Astrocyte of the spinal cord (primary cell): ENCODE measurements at regions not wholly inside any gene's neighbourhood (a gene's known extent, or its start where the extent isn't known, plus 50 kb on each side); places are given as distances from the start of the nearest gene placed in this dataset.

Source experiments
- DNase-seq: peaks from one replicate; pipeline ENCODE4 v3.0.0; 2011; ENCODE audit warnings: low read depth, low spot score
- H3K4me3 ChIP-seq: 2 replicates; pipeline ENCODE4 v1.5.1; 2011; ENCODE audit warnings: low read depth, mild to moderate bottlenecking, low read length, moderate library complexity
- in situ Hi-C: cut with HindIII; loops from 2 replicates; pipeline ENCODE4 v1.10.0; 2017; ENCODE audit warnings: low sequenced_read_pairs
- TF ChIP-seq, protein P1 (sequence below): IDR thresholded peaks from 2 replicates; pipeline ENCODE4 v1.5.1; 2012; ENCODE audit warnings: low read depth, mild to moderate bottlenecking, low read length, inconsistent platforms

DNA sequence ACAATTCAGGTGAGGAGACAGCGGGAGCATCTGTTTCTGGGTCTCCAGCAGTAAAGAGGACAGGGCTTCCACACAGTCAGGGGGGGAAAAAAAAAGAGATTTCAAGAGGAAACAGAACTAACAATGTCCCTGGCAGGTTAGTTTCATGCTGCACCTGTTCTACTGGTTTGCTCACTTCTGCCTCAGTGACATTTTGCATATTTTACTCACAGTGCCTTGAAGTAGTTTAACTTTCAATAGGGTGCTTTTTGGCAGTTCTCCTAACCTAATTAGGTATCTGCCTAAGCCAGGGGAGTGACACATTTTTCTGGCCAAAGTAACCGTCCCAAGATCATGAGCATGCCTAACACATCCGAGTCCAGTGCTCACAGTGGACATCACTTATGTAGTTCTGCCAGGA, 109.0 kb upstream of the ALK start:
- in situ Hi-C loops, result no loop called here
- TF ChIP-seq, protein P1, sequence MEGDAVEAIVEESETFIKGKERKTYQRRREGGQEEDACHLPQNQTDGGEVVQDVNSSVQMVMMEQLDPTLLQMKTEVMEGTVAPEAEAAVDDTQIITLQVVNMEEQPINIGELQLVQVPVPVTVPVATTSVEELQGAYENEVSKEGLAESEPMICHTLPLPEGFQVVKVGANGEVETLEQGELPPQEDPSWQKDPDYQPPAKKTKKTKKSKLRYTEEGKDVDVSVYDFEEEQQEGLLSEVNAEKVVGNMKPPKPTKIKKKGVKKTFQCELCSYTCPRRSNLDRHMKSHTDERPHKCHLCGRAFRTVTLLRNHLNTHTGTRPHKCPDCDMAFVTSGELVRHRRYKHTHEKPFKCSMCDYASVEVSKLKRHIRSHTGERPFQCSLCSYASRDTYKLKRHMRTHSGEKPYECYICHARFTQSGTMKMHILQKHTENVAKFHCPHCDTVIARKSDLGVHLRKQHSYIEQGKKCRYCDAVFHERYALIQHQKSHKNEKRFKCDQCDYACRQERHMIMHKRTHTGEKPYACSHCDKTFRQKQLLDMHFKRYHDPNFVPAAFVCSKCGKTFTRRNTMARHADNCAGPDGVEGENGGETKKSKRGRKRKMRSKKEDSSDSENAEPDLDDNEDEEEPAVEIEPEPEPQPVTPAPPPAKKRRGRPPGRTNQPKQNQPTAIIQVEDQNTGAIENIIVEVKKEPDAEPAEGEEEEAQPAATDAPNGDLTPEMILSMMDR, result no peak
- H3K4me3 ChIP-seq, result no peak overlapping the region
- DNase-seq, result no peak

DNA sequence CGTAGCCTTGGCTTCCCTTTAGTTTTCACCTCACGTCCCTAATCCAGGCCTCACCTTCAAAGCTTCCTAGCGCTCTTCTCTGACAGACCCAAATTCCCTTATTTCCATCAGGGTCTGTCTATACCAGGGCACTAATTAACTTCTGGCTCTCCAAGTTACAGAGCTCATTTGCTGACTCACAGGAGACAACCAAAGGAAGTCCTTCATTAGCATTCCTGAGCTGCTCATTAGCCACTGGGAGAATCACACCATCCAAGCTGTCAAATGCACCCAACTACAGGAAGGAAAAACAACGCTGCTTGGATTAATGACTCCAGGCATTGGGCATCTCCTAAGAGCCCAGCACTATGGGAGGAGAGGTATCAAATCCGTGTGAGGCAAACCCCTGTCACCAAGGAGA, 109.8 kb upstream of the ALK start:
- DNase-seq, result no peak
- TF ChIP-seq, protein P1, result no peak
- H3K4me3 ChIP-seq, result no peak overlapping the region
- in situ Hi-C loops, result no loop called here

DNA sequence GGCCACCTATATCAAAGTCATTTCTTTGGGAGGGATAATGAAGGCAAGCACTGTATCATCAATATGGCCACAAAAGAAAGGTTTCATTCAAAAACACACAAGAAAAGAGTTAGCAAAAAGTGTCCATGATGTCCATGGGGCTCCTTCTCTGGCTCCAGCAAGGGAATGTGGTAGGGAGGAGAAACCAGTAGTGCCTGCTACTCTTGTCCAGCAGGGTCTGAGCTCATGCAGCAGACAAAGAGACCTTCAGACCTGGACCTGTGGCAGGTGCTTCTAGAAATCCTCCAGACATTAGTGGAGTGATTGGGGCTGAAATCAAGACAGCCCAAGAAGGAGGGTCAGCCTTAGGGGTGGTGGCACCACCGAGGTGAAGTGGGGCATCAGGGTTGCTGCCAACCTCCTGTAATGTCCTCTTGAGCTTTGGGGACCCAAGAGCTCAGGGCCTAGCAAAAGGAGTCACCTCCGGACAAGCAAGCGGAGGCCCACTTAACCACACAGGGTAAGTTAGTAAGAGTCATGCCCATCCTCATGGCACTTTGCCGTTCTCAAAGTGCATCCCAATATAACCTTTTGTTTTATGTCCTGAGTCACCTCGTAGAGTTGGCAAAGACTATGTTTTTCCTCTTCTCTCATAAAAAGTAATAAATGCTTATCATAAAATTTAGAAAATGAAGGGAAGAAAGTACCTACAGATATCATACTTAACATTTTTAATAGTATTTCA, 112.6 kb upstream of the YPEL5 start:
- no peak for DNase-seq
- in situ Hi-C loops, result no loop called here
- no peak overlapping the region for H3K4me3 ChIP-seq
- TF ChIP-seq, protein P1, result no peak

DNA sequence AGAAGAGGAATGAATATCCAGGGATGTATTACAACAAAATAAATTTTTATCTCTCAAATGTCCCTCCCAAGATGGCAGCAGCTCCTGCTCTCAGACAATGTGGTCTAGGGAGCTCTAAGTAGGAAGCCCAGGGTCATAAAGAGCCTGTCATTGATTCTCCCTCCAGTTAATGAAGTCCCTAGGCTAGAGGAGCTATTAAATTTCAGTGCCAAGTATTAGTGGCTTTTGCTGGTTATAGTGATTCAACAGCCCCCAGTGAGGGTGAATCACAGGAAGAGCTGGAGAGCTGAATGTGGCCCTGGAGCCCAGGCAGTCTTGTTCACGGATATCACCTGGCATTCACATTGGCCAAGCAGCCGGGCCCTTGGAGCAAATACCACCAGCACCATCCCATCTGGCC, 109.8 kb upstream of the YPEL5 start:
- no peak overlapping the region for H3K4me3 ChIP-seq
- TF ChIP-seq, protein P1, result no peak
- in situ Hi-C loops, result no loop called here
- DNase-seq, result no peak

DNA sequence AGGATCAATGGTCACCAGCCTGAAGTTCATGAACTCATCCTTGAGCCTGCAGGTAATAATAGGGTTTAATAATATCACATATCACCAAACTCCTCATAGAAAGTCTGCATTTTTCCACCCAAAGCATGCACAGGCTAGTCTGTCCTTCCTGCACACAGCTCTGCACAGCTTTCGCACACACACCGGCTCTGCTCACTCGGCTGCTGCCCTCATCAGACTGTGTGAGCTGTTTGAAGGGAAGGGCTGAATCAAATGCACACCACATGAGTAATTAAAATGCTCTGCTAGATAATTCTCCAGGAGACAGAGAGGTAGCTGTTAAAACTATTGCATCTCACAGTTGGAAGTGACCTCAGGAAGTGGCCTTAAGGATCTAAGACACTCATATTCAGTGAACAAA, 108.4 kb upstream of the YPEL5 start:
- H3K4me3 ChIP-seq, result no peak overlapping the region
- in situ Hi-C loops, result no loop called here
- no peak for DNase-seq
- TF ChIP-seq, protein P1, result no peak

DNA sequence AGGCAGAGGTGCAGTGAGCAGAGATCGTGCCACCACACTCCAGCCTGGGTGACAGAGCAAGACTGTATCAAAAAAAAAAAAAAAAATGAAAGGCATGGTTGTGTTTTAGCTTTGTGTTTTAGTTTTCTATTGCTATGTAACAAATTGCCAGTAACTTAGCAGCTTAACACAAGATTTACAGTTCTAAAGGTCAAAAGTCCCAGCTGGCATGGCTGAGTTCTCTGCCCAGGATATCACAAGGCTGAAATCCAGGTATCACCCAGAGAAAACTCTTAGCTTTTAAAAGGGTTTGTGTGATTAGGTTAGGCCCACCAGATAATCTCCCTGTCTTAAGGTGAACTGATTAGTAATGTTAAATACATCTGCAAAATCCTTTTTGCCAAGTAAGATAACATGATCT, 107.7 kb upstream of the YPEL5 start:
- no peak for DNase-seq
- TF ChIP-seq, protein P1, result no peak
- H3K4me3 ChIP-seq, result no peak overlapping the region
- in situ Hi-C loops, result no loop called here
